Gastroesophageal sphincter (tissue), 3 donors: ENCODE measurements at regions not wholly inside any gene's neighbourhood (a gene's known extent, or its start where the extent isn't known, plus 50 kb on each side); places are given as distances from the start of the nearest gene placed in this dataset.

ENCODE experiments used
- EP300 ChIP-seq: sonication (generic); formaldehyde crosslinking; IDR thresholded peaks from one replicate; pipeline ENCODE4 v1.6.1; 2017; ENCODE audit warnings: antibody characterized with exemption, mild to moderate bottlenecking
- POLR2AphosphoS5 ChIP-seq: sonication (generic); formaldehyde crosslinking; IDR thresholded peaks from one replicate; pipeline ENCODE4 v1.6.1; 2017; ENCODE audit warnings: antibody characterized with exemption
- TF ChIP-seq, protein P1 (sequence below), 4 experiments: fragments of 200-600 bp in 2 of 4; fragments of 450-650 bp in 2 of 4; sonication (generic) in 1 of 4; IDR thresholded peaks; one replicate each; pipeline ENCODE4 v1.5.1; 2017 to 2019; ENCODE audit warnings: antibody characterized with exemption in 4 of 4, mild to moderate bottlenecking in 2 of 4, moderate library complexity in 2 of 4

GRCh38 chr6:118722829-118723813 lies 71.7 kb upstream of the CEP85L start:
- TF ChIP-seq, protein P1, sequence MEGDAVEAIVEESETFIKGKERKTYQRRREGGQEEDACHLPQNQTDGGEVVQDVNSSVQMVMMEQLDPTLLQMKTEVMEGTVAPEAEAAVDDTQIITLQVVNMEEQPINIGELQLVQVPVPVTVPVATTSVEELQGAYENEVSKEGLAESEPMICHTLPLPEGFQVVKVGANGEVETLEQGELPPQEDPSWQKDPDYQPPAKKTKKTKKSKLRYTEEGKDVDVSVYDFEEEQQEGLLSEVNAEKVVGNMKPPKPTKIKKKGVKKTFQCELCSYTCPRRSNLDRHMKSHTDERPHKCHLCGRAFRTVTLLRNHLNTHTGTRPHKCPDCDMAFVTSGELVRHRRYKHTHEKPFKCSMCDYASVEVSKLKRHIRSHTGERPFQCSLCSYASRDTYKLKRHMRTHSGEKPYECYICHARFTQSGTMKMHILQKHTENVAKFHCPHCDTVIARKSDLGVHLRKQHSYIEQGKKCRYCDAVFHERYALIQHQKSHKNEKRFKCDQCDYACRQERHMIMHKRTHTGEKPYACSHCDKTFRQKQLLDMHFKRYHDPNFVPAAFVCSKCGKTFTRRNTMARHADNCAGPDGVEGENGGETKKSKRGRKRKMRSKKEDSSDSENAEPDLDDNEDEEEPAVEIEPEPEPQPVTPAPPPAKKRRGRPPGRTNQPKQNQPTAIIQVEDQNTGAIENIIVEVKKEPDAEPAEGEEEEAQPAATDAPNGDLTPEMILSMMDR (IDR thresholded peaks at IDR 0.05): no peak
- TF ChIP-seq POLR2AphosphoS5 (no peak), EP300 (no peak)
